Liver (tissue), 8 donors: ENCODE measurements at regions not wholly inside any gene's neighbourhood (a gene's known extent, or its start where the extent isn't known, plus 50 kb on each side); places are given as distances from the start of the nearest gene placed in this dataset.

Experiments
- DNase-seq: peaks from one replicate; pipeline ENCODE4 v3.0.0-alpha.2; 2017; ENCODE audit warnings: low spot score
- H3K27ac ChIP-seq, 2 donors: one replicate each; pipeline ENCODE4 v1.7.0; 2013; ENCODE audit warnings: inconsistent platforms in 2 of 2, low read length in 2 of 2, control low read depth in 1 of 2, low read depth in 1 of 2, mild to moderate bottlenecking in 1 of 2
- H3K27me3 ChIP-seq, 4 donors: one replicate each; pipeline versions ENCODE4 v1.6.1 to v1.7.0; 2013; ENCODE audit warnings: low read length in 3 of 4, inconsistent platforms in 1 of 4, mild to moderate bottlenecking in 1 of 4, moderate library complexity in 1 of 4; ENCODE audit not compliant: control insufficient read depth in 4 of 4, insufficient read depth in 4 of 4
- H3K36me3 ChIP-seq, 4 donors: one replicate each; pipeline versions ENCODE4 v1.6.1 to v1.7.0; 2013; ENCODE audit warnings: low read length in 3 of 4, mild to moderate bottlenecking in 3 of 4, low read depth in 1 of 4, moderate library complexity in 1 of 4; ENCODE audit not compliant: control insufficient read depth in 4 of 4, insufficient read depth in 3 of 4
- H3K4me1 ChIP-seq, 4 donors: one replicate each; pipeline versions ENCODE4 v1.6.1 to v1.7.0; 2013; ENCODE audit warnings: low read length in 3 of 4, mild to moderate bottlenecking in 3 of 4, moderate library complexity in 1 of 4; ENCODE audit not compliant: control insufficient read depth in 4 of 4, insufficient read depth in 4 of 4
- H3K4me3 ChIP-seq, 3 donors: one replicate each; pipeline versions ENCODE4 v1.6.1 to v1.7.0; 2013; ENCODE audit warnings: low read length in 3 of 3, control low read depth in 1 of 3, low read depth in 1 of 3, mild to moderate bottlenecking in 1 of 3
- H3K9ac ChIP-seq, 2 donors: one replicate each; pipeline ENCODE4 v1.7.0; 2013; ENCODE audit warnings: low read length in 2 of 2, mild to moderate bottlenecking in 2 of 2, moderate library complexity in 2 of 2, control low read depth in 1 of 2, low read depth in 1 of 2
- H3K9me3 ChIP-seq, 4 donors: one replicate each; pipeline versions ENCODE4 v1.6.1 to v1.7.0; 2013; ENCODE audit warnings: low read length in 3 of 4; ENCODE audit not compliant: control insufficient read depth in 4 of 4
- ATF3 ChIP-seq: IDR thresholded peaks from 2 replicates; pipeline ENCODE4 v1.6.1; 2016; ENCODE audit warnings: antibody characterized with exemption
- CTCF ChIP-seq: fragments of 150-350 bp; IDR thresholded peaks from 2 replicates; pipeline ENCODE4 v1.5.1; 2017; ENCODE audit warnings: improper control_type of control experiment, low read depth, low read length; ENCODE audit not compliant: missing input control
- EGR1 ChIP-seq, 2 donors: IDR thresholded peaks; 2 replicates each; pipeline ENCODE4 v1.6.1; 2016 to 2018; ENCODE audit warnings: antibody characterized with exemption in 2 of 2, low read depth in 2 of 2
- FOXA1 ChIP-seq: IDR thresholded peaks from 2 replicates; pipeline ENCODE4 v1.6.1; 2016; ENCODE audit warnings: antibody characterized with exemption
- FOXA2 ChIP-seq: IDR thresholded peaks from 2 replicates; pipeline ENCODE4 v1.6.1; 2016; ENCODE audit warnings: antibody characterized with exemption
- GABPA ChIP-seq, 2 donors: IDR thresholded peaks in 1 of 2; conservative IDR thresholded peaks in 1 of 2; 2 replicates each; pipeline ENCODE4 v1.6.1; 2016; ENCODE audit warnings: antibody characterized with exemption in 2 of 2, mild to moderate bottlenecking in 1 of 2, moderate library complexity in 1 of 2
- HNF4A ChIP-seq, 2 donors: conservative IDR thresholded peaks; 2 replicates each; pipeline ENCODE4 v1.6.1; 2016; ENCODE audit warnings: antibody characterized with exemption in 2 of 2, mild to moderate bottlenecking in 2 of 2
- HNF4G ChIP-seq: IDR thresholded peaks from 2 replicates; pipeline ENCODE4 v1.6.1; 2016; ENCODE audit warnings: antibody characterized with exemption
- JUND ChIP-seq, 2 donors: IDR thresholded peaks; 2 replicates each; pipeline ENCODE4 v1.6.1; 2016; ENCODE audit warnings: antibody characterized with exemption in 2 of 2
- MAX ChIP-seq: IDR thresholded peaks from 2 replicates; pipeline ENCODE4 v1.6.1; 2016; ENCODE audit warnings: antibody characterized with exemption
- NR2F2 ChIP-seq: IDR thresholded peaks from 2 replicates; pipeline ENCODE4 v1.6.1; 2016; ENCODE audit warnings: antibody characterized with exemption
- RAD21 ChIP-seq, 2 donors: IDR thresholded peaks; 2 replicates each; pipeline ENCODE4 v1.6.1; 2016; ENCODE audit warnings: antibody characterized with exemption in 2 of 2, mild to moderate bottlenecking in 2 of 2
- REST ChIP-seq: IDR thresholded peaks from 2 replicates; pipeline ENCODE4 v1.6.1; 2016; ENCODE audit warnings: antibody characterized with exemption, mild to moderate bottlenecking
- RXRA ChIP-seq, 2 donors: IDR thresholded peaks; 2 replicates each; pipeline ENCODE4 v1.6.1; 2017 to 2018; ENCODE audit warnings: antibody characterized with exemption in 2 of 2, mild to moderate bottlenecking in 1 of 2
- SP1 ChIP-seq: IDR thresholded peaks from 2 replicates; pipeline ENCODE4 v1.6.1; 2018; ENCODE audit warnings: antibody characterized with exemption, mild to moderate bottlenecking
- TAF1 ChIP-seq: conservative IDR thresholded peaks from 2 replicates; pipeline ENCODE4 v1.6.1; 2016; ENCODE audit warnings: antibody characterized with exemption, mild to moderate bottlenecking
- YY1 ChIP-seq: IDR thresholded peaks from 2 replicates; pipeline ENCODE4 v1.6.1; 2016; ENCODE audit warnings: antibody characterized with exemption, mild to moderate bottlenecking
- ZBTB33 ChIP-seq: IDR thresholded peaks from 2 replicates; pipeline ENCODE4 v1.6.1; 2016; ENCODE audit warnings: antibody characterized with exemption
- WGBS: extraction: QIAGEN DNeasy Blood & Tissue Kit; methylation state at CpG from one replicate; pipeline ENCODE4 v1.1.7; 2013; 5-methylcytosine and 5-hydroxymethylcytosine counted together
- donor health status: healthy.
- donor health status: healthy.
- donor health status: healthy.
- donor health status: healthy.
- donor health status: healthy.

- peaks cover 0 to 2% (median 0%) of the 10 kb centered on the region in 4 donors for H3K4me1 ChIP-seq
- peaks cover 0 to 10% (median 4%) of the 10 kb centered on the region in 4 donors for H3K9me3 ChIP-seq
- H3K4me3 ChIP-seq = no peak overlapping the region
- no peak overlapping the region for H3K27ac ChIP-seq
- WGBS = 91% methylated on average over 4 of the region's 4 CpGs
- H3K36me3 ChIP-seq = no peaks in the 10 kb centered on the region
- no peak overlapping the region for H3K9ac ChIP-seq
- TF ChIP-seq HNF4G (no peak), CTCF (no peak), EGR1 (IDR thresholded peaks at IDR 0.05; ENCODE audit: low read depth in 2 of 2) (no peak), FOXA1 (no peak), REST (no peak), YY1 (no peak), HNF4A (conservative IDR thresholded peaks at IDR 0.05) (no peak), ATF3 (no peak), SP1 (no peak), FOXA2 (no peak), RAD21 (IDR thresholded peaks at IDR 0.05) (no peak), ZBTB33 (no peak), RXRA (IDR thresholded peaks at IDR 0.05) (no peak), TAF1 (no peak), GABPA (IDR thresholded peaks at IDR 0.05 in 1 of 2, conservative IDR thresholded peaks at IDR 0.05 in 1 of 2) (no peak), JUND (IDR thresholded peaks at IDR 0.05) (no peak), MAX (no peak), NR2F2 (no peak)
- no peaks in the 10 kb centered on the region for H3K27me3 ChIP-seq
- no peak for DNase-seq
Observed at GRCh38 chr11:100625041-100625440, 62.0 kb upstream of the ARHGAP42 start.
